H1 (cell line): ENCODE measurements at regions not wholly inside any gene's neighbourhood (a gene's known extent, or its start where the extent isn't known, plus 50 kb on each side); places are given as distances from the start of the nearest gene placed in this dataset.

Experiments
- CTCF ChIA-PET: fragments of 300-600 bp; sonication (Branson Sonifier 250); formaldehyde crosslinking; loops from one replicate; lab custom pipeline; 2021; ENCODE audit not compliant: partially characterized antibody; lab: Charles Lee
- POLR2A ChIA-PET: fragments of 300-600 bp; sonication (Branson Sonifier 250); formaldehyde crosslinking; loops from one replicate; lab custom pipeline; 2021; ENCODE audit warnings: inconsistent platforms; ENCODE audit not compliant: partially characterized antibody; lab: Charles Lee
- DNase-seq, 2 experiments: peaks; one replicate each; pipeline versions ENCODE4 v3.0.0 to v3.0.0-alpha.2; 2010 to 2022; ENCODE audit warnings: low spot score in 2 of 2, low read depth in 1 of 2, mixed read lengths in 1 of 2
- FAIRE-seq: peaks from 2 replicates; lab custom pipeline; 2011; peaks lifted over from hg19 to GRCh38; lab: Jason Lieb, UNC
- H2AFZ ChIP-seq: 2 replicates; pipeline ENCODE4 v1.8.1; 2012; ENCODE audit warnings: low read length, inconsistent platforms
- H2AK5ac ChIP-seq: 2 replicates; pipeline ENCODE4 v1.6.1; 2013; ENCODE audit warnings: low read depth, low read length
- H2BK120ac ChIP-seq: replicated peaks from 2 replicates; pipeline ENCODE3; 2013; ENCODE audit warnings: low read depth, low read length, inconsistent platforms
- H2BK12ac ChIP-seq: 2 replicates; pipeline ENCODE4 v1.6.1; 2013; ENCODE audit warnings: low read depth, low read length
- H2BK15ac ChIP-seq: 2 replicates; pipeline ENCODE4 v1.6.1; 2013; ENCODE audit warnings: low read length
- H2BK20ac ChIP-seq: 2 replicates; pipeline ENCODE4 v1.6.1; 2013; ENCODE audit warnings: low read length
- H2BK5ac ChIP-seq: 2 replicates; pipeline ENCODE4 v1.6.1; 2013; ENCODE audit warnings: low read depth, low read length
- H3K14ac ChIP-seq: 2 replicates; pipeline ENCODE4 v1.6.1; 2013; ENCODE audit warnings: inconsistent platforms; ENCODE audit not compliant: insufficient read length
- H3K18ac ChIP-seq: 2 replicates; pipeline ENCODE4 v1.6.1; 2013; ENCODE audit warnings: low read length; ENCODE audit errors: extremely low read depth
- H3K23ac ChIP-seq: 2 replicates; pipeline ENCODE4 v1.6.1; 2013; ENCODE audit warnings: inconsistent platforms; ENCODE audit not compliant: insufficient read length
- H3K23me2 ChIP-seq: 2 replicates; pipeline ENCODE4 v1.6.1; 2013; ENCODE audit warnings: low read depth, low read length
- H3K27ac ChIP-seq: 2 replicates; pipeline ENCODE4 v1.6.1; 2011; ENCODE audit warnings: low read depth, low read length, inconsistent platforms
- H3K27me3 ChIP-seq, 4 experiments: replicated peaks in 1 of 4; 1 replicate in 1 of 4; 2 replicates in 3 of 4; pipeline versions ENCODE4 v1.6.1 to v1.8.1; 2011 to 2013; ENCODE audit warnings: low read length in 3 of 4, mild to moderate bottlenecking in 3 of 4, inconsistent platforms in 2 of 4, mixed read lengths in 2 of 4, moderate library complexity in 1 of 4; ENCODE audit not compliant: control insufficient read depth in 3 of 4, insufficient read depth in 3 of 4; ENCODE audit errors: extremely low read depth in 1 of 4
- H3K36me3 ChIP-seq, 4 experiments: 2 replicates each; pipeline versions ENCODE4 v1.6.1 to v1.8.1; 2011 to 2013; ENCODE audit warnings: mild to moderate bottlenecking in 4 of 4, low read length in 3 of 4, moderate library complexity in 2 of 4, control low read depth in 1 of 4, inconsistent platforms in 1 of 4; ENCODE audit not compliant: insufficient read depth in 4 of 4, control insufficient read depth in 2 of 4
- H3K4ac ChIP-seq: replicated peaks from 2 replicates; pipeline ENCODE3; 2013; ENCODE audit warnings: low read length, low read depth, mixed read lengths, inconsistent platforms; ENCODE audit not compliant: insufficient read length
- H3K4me1 ChIP-seq, 4 experiments: replicated peaks in 1 of 4; 1 replicate in 1 of 4; 2 replicates in 3 of 4; pipeline versions ENCODE4 v1.6.1 to v1.8.1; 2011 to 2013; ENCODE audit warnings: low read length in 3 of 4, inconsistent platforms in 2 of 4, mixed read lengths in 1 of 4; ENCODE audit not compliant: insufficient read depth in 4 of 4, control insufficient read depth in 3 of 4
- H3K4me2 ChIP-seq, 2 experiments: 2 replicates each; pipeline versions ENCODE4 v1.6.1 to v1.8.1; 2011 to 2013; ENCODE audit warnings: low read depth in 2 of 2, low read length in 2 of 2, control low read depth in 1 of 2, inconsistent platforms in 1 of 2, mild to moderate bottlenecking in 1 of 2; ENCODE audit not compliant: insufficient read depth in 1 of 2
- H3K4me3 ChIP-seq, 4 experiments: fragments of 200-600, 300-600 bp in 1 of 4; sonication (generic), shearing (Covaris generic), sonication (Bioruptor Twin) in 1 of 4; 2 replicates each; pipeline versions ENCODE4 v1.5.1 to v1.8.1; 2011 to 2016; ENCODE audit warnings: low read length in 4 of 4, low read depth in 3 of 4, control low read depth in 2 of 4, inconsistent platforms in 2 of 4, mild to moderate bottlenecking in 2 of 4, mixed read lengths in 1 of 4, moderate library complexity in 1 of 4; ENCODE audit not compliant: insufficient read depth in 2 of 4; ENCODE audit errors: extremely low read depth in 1 of 4
- H3K56ac ChIP-seq: replicated peaks from 2 replicates; pipeline ENCODE3; 2013; ENCODE audit warnings: low read depth, mild to moderate bottlenecking, mixed read lengths, low read length, inconsistent platforms; ENCODE audit not compliant: insufficient read length
- H3K79me1 ChIP-seq: 2 replicates; pipeline ENCODE4 v1.6.1; 2013; ENCODE audit warnings: low read depth, low read length, control low read depth
- H3K79me2 ChIP-seq, 2 experiments: 2 replicates each; pipeline versions ENCODE4 v1.6.1 to v1.8.1; 2012 to 2013; ENCODE audit warnings: low read length in 2 of 2, mild to moderate bottlenecking in 2 of 2, inconsistent platforms in 1 of 2; ENCODE audit not compliant: insufficient read depth in 2 of 2, control insufficient read depth in 1 of 2
- H3K9ac ChIP-seq, 4 experiments: replicated peaks in 1 of 4; 1 replicate in 1 of 4; 2 replicates in 3 of 4; pipeline versions ENCODE4 v1.6.1 to v1.8.1; 2011 to 2013; ENCODE audit warnings: low read depth in 3 of 4, low read length in 3 of 4, control low read depth in 2 of 4, mild to moderate bottlenecking in 2 of 4, moderate library complexity in 2 of 4, inconsistent platforms in 1 of 4; ENCODE audit errors: extremely low read depth in 1 of 4
- H3K9me3 ChIP-seq, 2 experiments: 2 replicates each; pipeline versions ENCODE4 v1.6.1 to v1.8.1; 2012 to 2013; ENCODE audit warnings: mild to moderate bottlenecking in 2 of 2, moderate library complexity in 2 of 2, control low read depth in 1 of 2, inconsistent platforms in 1 of 2, low read depth in 1 of 2, low read length in 1 of 2, mixed read lengths in 1 of 2; ENCODE audit not compliant: insufficient read depth in 2 of 2
- H4K20me1 ChIP-seq, 2 experiments: replicated peaks in 1 of 2; 2 replicates each; pipeline versions ENCODE3 to v1.8.1; 2011 to 2013; ENCODE audit warnings: inconsistent platforms in 2 of 2, low read length in 2 of 2, mild to moderate bottlenecking in 1 of 2; ENCODE audit not compliant: insufficient read depth in 2 of 2, control insufficient read depth in 1 of 2
- H4K5ac ChIP-seq: 2 replicates; pipeline ENCODE4 v1.6.1; 2013; ENCODE audit warnings: low read length, low read depth, mixed read lengths, inconsistent platforms; ENCODE audit not compliant: insufficient read length
- H4K8ac ChIP-seq: 2 replicates; pipeline ENCODE4 v1.8.0; 2013; ENCODE audit warnings: mild to moderate bottlenecking, moderate library complexity, low read length, inconsistent platforms; ENCODE audit not compliant: insufficient read depth; ENCODE audit errors: extremely low read depth
- H4K91ac ChIP-seq: replicated peaks from 2 replicates; pipeline ENCODE3; 2013; ENCODE audit warnings: low read length, mixed read lengths, inconsistent platforms; ENCODE audit not compliant: insufficient read length
- BACH1 ChIP-seq: IDR thresholded peaks from 2 replicates; pipeline ENCODE4 v1.6.1; 2012; ENCODE audit warnings: low read length, improper control_type of control experiment
- BRCA1 ChIP-seq: IDR thresholded peaks from 2 replicates; pipeline ENCODE4 v1.6.1; 2012; ENCODE audit warnings: low read depth, low read length, improper control_type of control experiment
- CBX5 ChIP-seq: fragments of 300-800, 300-1000 bp; sonication (generic); IDR thresholded peaks from 2 replicates; pipeline ENCODE4 v1.7.1; 2016; ENCODE audit warnings: antibody characterized with exemption, low read length, low read depth
- CREB1 ChIP-seq: IDR thresholded peaks from 2 replicates; pipeline ENCODE4 v1.6.1; 2012; ENCODE audit warnings: inconsistent platforms
- GABPA ChIP-seq: IDR thresholded peaks from 2 replicates; pipeline ENCODE4 v1.6.1; 2011; ENCODE audit warnings: mild to moderate bottlenecking, low read length, moderate library complexity, borderline replicate concordance; ENCODE audit not compliant: insufficient read depth
- KDM4A ChIP-seq: IDR thresholded peaks from one replicate; pipeline ENCODE4 v1.7.1; 2012; ENCODE audit warnings: low read depth, mild to moderate bottlenecking, moderate library complexity, low read length, inconsistent platforms; ENCODE audit not compliant: severe bottlenecking
- MAX ChIP-seq: IDR thresholded peaks from 2 replicates; pipeline ENCODE4 v1.6.1; 2012; ENCODE audit warnings: inconsistent platforms
- NANOG ChIP-seq: IDR thresholded peaks from 2 replicates; pipeline ENCODE4 v1.6.1; 2011; ENCODE audit warnings: low read length, low read depth, mild to moderate bottlenecking, inconsistent platforms; ENCODE audit not compliant: insufficient read depth, poor library complexity, severe bottlenecking
- NRF1 ChIP-seq: IDR thresholded peaks from 2 replicates; pipeline ENCODE4 v1.6.1; 2011; ENCODE audit warnings: mild to moderate bottlenecking, low read depth, low read length, improper control_type of control experiment
- RXRA ChIP-seq: IDR thresholded peaks from 2 replicates; pipeline ENCODE4 v1.6.1; 2011; ENCODE audit warnings: low read depth, mild to moderate bottlenecking, low read length, moderate library complexity; ENCODE audit not compliant: insufficient read depth
- SAP30 ChIP-seq: fragments of 300-600 bp; sonication (generic); IDR thresholded peaks from 2 replicates; pipeline ENCODE4 v1.7.1; 2012; ENCODE audit warnings: low read length, moderate library complexity, mild to moderate bottlenecking, inconsistent platforms; ENCODE audit not compliant: insufficient read depth, insufficient replicate concordance
- SP1 ChIP-seq: IDR thresholded peaks from 2 replicates; pipeline ENCODE4 v1.6.1; 2011; ENCODE audit warnings: low read depth, low read length
- SUZ12 ChIP-seq: fragments of 200-600 bp; sonication (generic); IDR thresholded peaks from 2 replicates; pipeline ENCODE4 v1.6.1; 2012; ENCODE audit warnings: mild to moderate bottlenecking, inconsistent platforms, low read length, moderate library complexity, mixed read lengths
- TEAD4 ChIP-seq: IDR thresholded peaks from 2 replicates; pipeline ENCODE4 v1.6.1; 2012; ENCODE audit warnings: low read depth, low read length, inconsistent platforms, mixed read lengths
- WGBS, 2 experiments: shearing (Covaris generic) in 1 of 2; methylation state at CpG; one replicate each; pipeline versions ENCODE4 v1.1.6 to v1.1.7; 2013 to 2015; ENCODE audit warnings: low lambda C conversion rate in 2 of 2, mixed read lengths in 2 of 2, inconsistent platforms in 1 of 2, low coverage in 1 of 2, missing lambda C conversion rate in 1 of 2; ENCODE audit not compliant: insufficient replicate concordance in 2 of 2, insufficient coverage in 1 of 2, insufficient read length in 1 of 2; ENCODE audit errors: extremely low coverage in 1 of 2, missing lambda C conversion rate in 1 of 2; 5-methylcytosine and 5-hydroxymethylcytosine counted together
- TF ChIP-seq, protein P1 (sequence below): IDR thresholded peaks from 2 replicates; pipeline ENCODE4 v1.6.1; 2012; ENCODE audit warnings: inconsistent platforms

DNA sequence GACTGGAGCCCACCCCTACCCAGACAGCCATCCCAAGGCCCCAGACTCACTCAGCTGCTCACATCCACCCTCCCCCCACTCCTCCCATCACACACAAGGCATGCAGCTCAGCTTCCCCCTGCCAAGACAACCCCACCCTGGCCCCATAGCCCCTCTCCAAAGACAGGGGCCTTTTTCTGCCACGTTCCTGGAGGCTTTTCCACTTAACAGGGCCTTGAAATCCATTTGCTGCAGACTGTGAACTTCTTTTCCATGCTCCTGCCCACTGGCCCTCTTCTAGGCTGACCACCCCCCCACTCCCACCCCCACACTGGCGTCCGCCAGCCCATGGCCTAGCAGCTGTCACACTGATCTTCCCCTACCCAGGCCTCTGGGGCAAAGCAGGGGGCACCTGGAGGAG, 76.0 kb downstream of the PJA1 start:
- WGBS, 2 experiments, result 68% methylated on average over 2 of the region's 3 CpGs; no CpG with 5 or more reads in 1 of the 2 experiments
- POLR2A ChIA-PET, result no interaction called here
- TF ChIP-seq SAP30 (no peak), SUZ12 (no peak), CREB1 (no peak), BRCA1 (no peak), TEAD4 (no peak), BACH1 (no peak), NANOG (no peak), SP1 (no peak), GABPA (no peak), CBX5 (no peak), MAX (no peak), KDM4A (no peak), RXRA (no peak), NRF1 (no peak)
- TF ChIP-seq, protein P1, sequence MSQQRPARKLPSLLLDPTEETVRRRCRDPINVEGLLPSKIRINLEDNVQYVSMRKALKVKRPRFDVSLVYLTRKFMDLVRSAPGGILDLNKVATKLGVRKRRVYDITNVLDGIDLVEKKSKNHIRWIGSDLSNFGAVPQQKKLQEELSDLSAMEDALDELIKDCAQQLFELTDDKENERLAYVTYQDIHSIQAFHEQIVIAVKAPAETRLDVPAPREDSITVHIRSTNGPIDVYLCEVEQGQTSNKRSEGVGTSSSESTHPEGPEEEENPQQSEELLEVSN, result no peak

More for the DNA sequence above, 76.0 kb downstream of the PJA1 start:
- no peak overlapping the region for H3K56ac ChIP-seq
- no peaks in the 10 kb centered on the region for H3K36me3 ChIP-seq
- H3K9me3 ChIP-seq, result no peaks in the 10 kb centered on the region
- no peak overlapping the region for H2BK20ac ChIP-seq
- no peaks in the 10 kb centered on the region for H3K27me3 ChIP-seq
- DNase-seq (no peak), FAIRE-seq (no peak)
- H3K9ac ChIP-seq, result no peak overlapping the region
- H3K4ac ChIP-seq, result no peak overlapping the region
- no peak overlapping the region for H3K18ac ChIP-seq
- no peak overlapping the region for H4K5ac ChIP-seq
- no peaks in the 10 kb centered on the region for H3K79me1 ChIP-seq
- H3K79me2 ChIP-seq, result no peaks in the 10 kb centered on the region
- peaks cover 0 to 4% (median 0%) of the 10 kb centered on the region in 4 experiments; a peak in 2 of 7 replicates for H3K4me1 ChIP-seq
- H2BK15ac ChIP-seq, result no peak overlapping the region
- no peak overlapping the region for H2BK120ac ChIP-seq
- no peak overlapping the region for H3K23ac ChIP-seq
- H3K4me2 ChIP-seq, result no peak overlapping the region
- no peak overlapping the region for H2AK5ac ChIP-seq
- no peak overlapping the region for H3K14ac ChIP-seq
- H4K91ac ChIP-seq, result no peak overlapping the region
- H2BK5ac ChIP-seq, result no peak overlapping the region
- H2BK12ac ChIP-seq, result no peak overlapping the region
- H4K20me1 ChIP-seq, result no peaks in the 10 kb centered on the region
- H3K4me3 ChIP-seq, result no peak overlapping the region
- CTCF ChIA-PET, result interaction anchor here (0.7 to 1.4 kb wide), 5 partner anchors 8 to 133 kb away, joined by 3 to 7 read pairs (median 3); no protein-coding TSS in a partner anchor
- no peak overlapping the region for H2AFZ ChIP-seq
- no peaks in the 10 kb centered on the region for H3K23me2 ChIP-seq
- H3K27ac ChIP-seq, result no peak overlapping the region
- no peak overlapping the region for H4K8ac ChIP-seq
